GM10266 (cell line): ENCODE measurements at regions not wholly inside any gene's neighbourhood (a gene's known extent, or its start where the extent isn't known, plus 50 kb on each side); places are given as distances from the start of the nearest gene placed in this dataset.

ENCODE experiments used
- DNase-seq: peaks from one replicate; pipeline ENCODE4 v3.0.0; 2012; ENCODE audit errors: extremely low spot score
- TF ChIP-seq, protein P1 (sequence below): IDR thresholded peaks from 2 replicates; pipeline ENCODE4 v1.5.1; 2012; ENCODE audit warnings: mild to moderate bottlenecking, low read depth; ENCODE audit not compliant: control insufficient read depth, insufficient read depth; ENCODE audit errors: missing control alignments

DNA sequence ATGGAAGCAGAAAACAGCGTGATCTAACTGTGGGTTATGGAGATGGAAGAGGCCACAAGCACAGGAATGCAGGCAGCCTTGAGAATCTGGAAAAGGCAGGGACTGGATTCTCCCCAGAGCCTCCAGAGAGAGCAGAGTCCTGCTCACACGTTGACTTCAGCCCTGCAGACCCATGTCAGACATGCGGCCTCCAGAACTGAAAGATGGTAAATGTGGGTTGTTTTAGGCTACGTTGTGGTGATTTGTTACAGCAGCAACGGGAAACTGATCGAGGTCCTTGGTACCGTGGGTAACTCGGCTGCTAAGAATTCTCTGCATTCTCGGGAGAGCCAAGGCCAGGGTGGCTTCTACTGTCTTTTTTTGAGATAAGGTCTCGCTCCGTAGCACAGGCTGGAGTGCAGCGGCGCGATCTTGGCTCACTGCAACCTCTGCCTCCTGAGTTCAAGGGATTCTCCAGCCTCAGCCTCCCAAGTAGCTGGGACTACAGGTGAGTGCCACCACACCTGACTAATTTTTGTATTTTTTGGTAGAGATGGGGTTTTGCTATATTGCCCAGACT is 97.1 kb downstream of the ACKR3 start:
- DNase-seq = no peak
- TF ChIP-seq, protein P1, sequence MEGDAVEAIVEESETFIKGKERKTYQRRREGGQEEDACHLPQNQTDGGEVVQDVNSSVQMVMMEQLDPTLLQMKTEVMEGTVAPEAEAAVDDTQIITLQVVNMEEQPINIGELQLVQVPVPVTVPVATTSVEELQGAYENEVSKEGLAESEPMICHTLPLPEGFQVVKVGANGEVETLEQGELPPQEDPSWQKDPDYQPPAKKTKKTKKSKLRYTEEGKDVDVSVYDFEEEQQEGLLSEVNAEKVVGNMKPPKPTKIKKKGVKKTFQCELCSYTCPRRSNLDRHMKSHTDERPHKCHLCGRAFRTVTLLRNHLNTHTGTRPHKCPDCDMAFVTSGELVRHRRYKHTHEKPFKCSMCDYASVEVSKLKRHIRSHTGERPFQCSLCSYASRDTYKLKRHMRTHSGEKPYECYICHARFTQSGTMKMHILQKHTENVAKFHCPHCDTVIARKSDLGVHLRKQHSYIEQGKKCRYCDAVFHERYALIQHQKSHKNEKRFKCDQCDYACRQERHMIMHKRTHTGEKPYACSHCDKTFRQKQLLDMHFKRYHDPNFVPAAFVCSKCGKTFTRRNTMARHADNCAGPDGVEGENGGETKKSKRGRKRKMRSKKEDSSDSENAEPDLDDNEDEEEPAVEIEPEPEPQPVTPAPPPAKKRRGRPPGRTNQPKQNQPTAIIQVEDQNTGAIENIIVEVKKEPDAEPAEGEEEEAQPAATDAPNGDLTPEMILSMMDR = no peak

DNA sequence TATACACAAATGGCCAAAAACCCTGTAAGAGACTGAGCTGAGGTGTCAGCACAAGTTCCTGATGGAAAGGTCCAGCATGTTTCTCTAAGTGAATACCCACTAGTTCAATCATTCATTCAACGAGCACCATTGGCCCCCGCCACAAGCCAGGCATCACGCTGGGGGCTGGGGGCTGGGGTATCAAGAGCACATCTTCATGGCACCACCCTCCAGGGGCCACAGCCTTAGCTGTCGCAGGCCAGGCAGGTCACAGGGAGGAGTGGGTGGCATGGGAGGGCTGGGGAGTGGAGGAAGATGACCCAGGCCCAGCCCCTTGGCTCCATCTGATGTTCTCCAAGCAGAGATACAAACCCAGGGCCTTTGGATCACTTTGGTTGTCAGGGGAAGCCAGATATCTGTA is 97.9 kb downstream of the ACKR3 start:
- TF ChIP-seq, protein P1 = no peak
- no peak for DNase-seq

DNA sequence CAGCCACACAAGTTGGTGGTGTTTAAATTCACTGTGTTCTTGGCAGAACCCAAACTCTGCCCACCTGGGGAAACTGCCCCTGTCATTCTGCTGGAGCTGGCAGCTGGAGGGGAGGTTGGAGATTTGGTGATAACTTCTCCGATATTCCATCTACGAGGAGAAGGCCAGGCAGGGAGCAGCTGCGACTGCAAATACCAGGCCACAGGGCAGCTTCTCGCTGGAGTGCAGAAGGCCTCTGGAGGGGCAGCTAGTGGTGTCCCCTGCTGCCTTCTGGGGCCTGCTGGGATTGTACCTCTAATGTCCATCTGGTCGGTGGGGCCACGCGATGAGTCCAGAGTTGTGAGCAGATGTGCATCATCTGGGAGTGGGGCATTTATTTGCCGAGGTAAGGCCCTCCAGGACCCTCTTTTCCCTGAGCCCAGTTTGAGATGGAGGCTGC is 98.9 kb downstream of the ACKR3 start:
- TF ChIP-seq, protein P1 = no peak
- DNase-seq = no peak

DNA sequence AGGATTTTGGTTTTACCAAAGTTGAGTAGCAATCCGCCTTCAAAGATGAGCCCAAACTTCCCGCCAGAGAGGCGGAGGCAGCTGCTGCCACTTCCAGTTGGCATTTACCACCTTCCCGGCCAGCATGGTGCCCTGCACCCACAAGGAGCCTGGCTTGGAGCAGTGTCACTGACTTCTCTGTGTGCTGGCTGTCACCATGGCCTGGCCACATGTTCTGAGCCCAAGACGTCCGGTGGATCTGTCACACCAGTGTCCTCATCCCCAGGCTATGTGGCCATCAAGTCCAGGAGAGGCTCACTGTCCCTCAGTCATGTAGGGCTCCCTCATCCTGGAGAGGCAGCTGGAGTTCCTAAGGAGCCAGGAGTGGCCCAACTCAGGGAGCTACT is 100.6 kb downstream of the ACKR3 start:
- TF ChIP-seq, protein P1 = no peak
- no peak for DNase-seq

DNA sequence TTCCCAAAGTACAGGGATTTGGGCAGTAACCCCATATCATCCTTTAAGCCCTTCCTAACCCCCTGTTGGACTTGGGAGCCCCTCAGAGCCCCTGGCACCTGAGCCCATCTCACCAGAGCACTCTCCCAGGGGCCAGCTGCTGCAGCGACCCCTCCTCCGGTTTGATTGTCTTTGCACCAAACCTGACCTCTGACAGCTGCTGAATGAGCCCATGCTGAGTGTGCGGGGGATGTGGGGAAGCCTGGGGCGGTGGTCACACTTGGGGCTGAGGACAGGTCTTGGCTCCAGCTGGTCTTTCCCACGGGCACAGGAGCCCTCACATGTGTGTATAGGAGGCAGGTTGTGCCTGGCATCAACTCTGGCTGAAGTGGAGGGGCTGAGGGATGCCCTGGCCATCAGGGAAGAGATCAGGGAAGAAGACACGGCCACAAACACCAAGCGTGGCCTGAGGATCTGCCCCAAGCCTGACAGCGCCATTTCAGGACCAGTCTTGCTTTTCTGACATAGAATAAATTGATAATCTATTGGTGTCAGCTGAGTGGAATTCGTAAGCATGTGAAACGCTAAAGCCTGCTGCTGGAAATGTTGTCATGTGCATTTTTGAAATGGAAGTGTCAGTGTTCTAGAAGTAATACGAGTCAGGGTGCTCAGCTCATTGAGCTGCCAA is 102.4 kb downstream of the ACKR3 start:
- TF ChIP-seq, protein P1 = no peak
- DNase-seq = no peak

DNA sequence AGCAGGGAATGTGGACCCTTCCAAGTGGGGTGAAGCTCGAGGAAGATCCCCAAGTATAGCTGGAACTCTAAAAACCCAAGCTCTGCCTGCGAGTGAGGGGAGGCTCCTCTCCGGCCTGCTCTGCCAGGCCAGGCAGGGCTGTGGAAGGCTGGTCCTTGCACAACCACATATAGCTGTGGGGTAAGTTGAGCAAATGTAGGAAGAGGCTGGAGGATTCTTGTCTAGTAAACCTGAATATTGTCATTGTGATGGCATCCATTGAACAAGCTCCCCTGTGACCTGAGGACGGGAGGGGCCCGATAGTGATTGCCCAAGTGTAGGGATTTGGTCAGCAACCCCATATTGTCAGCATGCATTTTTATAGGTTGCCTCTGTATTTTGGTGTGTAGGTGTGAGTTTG is 103.0 kb downstream of the ACKR3 start:
- DNase-seq = no peak
- TF ChIP-seq, protein P1 = no peak

DNA sequence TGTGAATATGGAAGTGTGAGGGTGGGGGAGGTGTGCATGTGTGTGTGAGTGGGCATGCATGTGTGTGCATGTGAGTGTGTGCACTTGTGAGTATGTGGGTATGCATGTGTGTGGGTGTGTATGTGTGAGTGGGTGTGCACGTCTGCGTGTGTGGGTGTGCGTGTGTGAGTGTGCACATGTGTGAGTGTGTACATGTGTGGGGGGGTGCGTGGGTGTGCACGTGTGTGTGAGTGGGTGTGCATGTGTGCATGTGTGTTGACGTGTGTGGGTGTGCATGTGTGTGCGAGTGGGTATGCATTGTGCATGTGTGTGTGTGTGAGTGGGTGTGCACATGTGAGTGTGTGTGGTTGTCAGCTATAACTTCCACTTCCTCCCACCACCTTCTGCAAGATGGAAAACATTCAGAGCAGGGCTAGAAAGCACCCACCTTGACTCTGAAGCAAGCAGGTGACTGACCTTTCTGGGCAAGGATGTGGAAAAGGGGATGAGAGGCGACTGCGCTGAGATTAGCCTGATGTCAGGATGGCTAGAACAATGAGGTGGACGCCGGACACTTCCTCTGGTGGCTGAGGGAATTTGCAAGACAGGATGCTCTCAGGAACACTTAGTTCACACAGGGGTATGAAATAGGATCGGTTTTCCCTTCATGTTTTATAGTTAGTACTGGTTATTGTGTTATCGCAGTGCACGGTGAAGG is 103.6 kb downstream of the ACKR3 start:
- TF ChIP-seq, protein P1 = no peak
- no peak for DNase-seq
